H1 (cell line): ENCODE measurements at regions not wholly inside any gene's neighbourhood (a gene's known extent, or its start where the extent isn't known, plus 50 kb on each side); places are given as distances from the start of the nearest gene placed in this dataset.

Experiments used
- CTCF ChIP-seq, 3 experiments: IDR thresholded peaks; 1 replicate in 2 of 3; 2 replicates in 1 of 3; pipeline versions ENCODE4 v1.5.1 to v1.6.1; 2011; ENCODE audit warnings: low read length in 3 of 3, mild to moderate bottlenecking in 3 of 3, inconsistent platforms in 2 of 3, low read depth in 1 of 3, moderate library complexity in 1 of 3; ENCODE audit not compliant: insufficient read depth in 1 of 3; ENCODE audit errors: control extremely low read depth in 1 of 3
- EGR1 ChIP-seq: IDR thresholded peaks from 2 replicates; pipeline ENCODE4 v1.6.1; 2011; ENCODE audit warnings: low read depth, low read length, borderline replicate concordance
- JUND ChIP-seq: IDR thresholded peaks from 2 replicates; pipeline ENCODE4 v1.6.1; 2011; ENCODE audit warnings: mild to moderate bottlenecking, improper control_type of control experiment, low read length
- MAFK ChIP-seq: IDR thresholded peaks from 2 replicates; pipeline ENCODE4 v1.6.1; 2012; ENCODE audit warnings: low read depth, mild to moderate bottlenecking, improper control_type of control experiment, low read length
- POLR2A ChIP-seq, 2 experiments: IDR thresholded peaks; 1 replicate in 1 of 2; 2 replicates in 1 of 2; pipeline ENCODE4 v1.6.1; 2011; ENCODE audit warnings: low read depth in 2 of 2, low read length in 2 of 2, mild to moderate bottlenecking in 2 of 2; ENCODE audit errors: control extremely low read depth in 1 of 2
- POLR2AphosphoS5 ChIP-seq: IDR thresholded peaks from 2 replicates; pipeline ENCODE4 v1.6.1; 2011; ENCODE audit warnings: low read depth, low read length
- RBBP5 ChIP-seq: IDR thresholded peaks from 2 replicates; pipeline ENCODE4 v1.7.1; 2012; ENCODE audit warnings: low read depth, mild to moderate bottlenecking, inconsistent platforms, low read length, moderate library complexity, borderline replicate concordance
- SIN3A ChIP-seq, 2 experiments: IDR thresholded peaks in 1 of 2; conservative IDR thresholded peaks in 1 of 2; 2 replicates each; pipeline ENCODE4 v1.6.1; 2011 to 2012; ENCODE audit warnings: low read length in 2 of 2, improper control_type of control experiment in 1 of 2, low read depth in 1 of 2, mild to moderate bottlenecking in 1 of 2
- SP2 ChIP-seq: IDR thresholded peaks from 2 replicates; pipeline ENCODE4 v1.6.1; 2012; ENCODE audit warnings: mild to moderate bottlenecking, low read length, inconsistent platforms
- TAF1 ChIP-seq: IDR thresholded peaks from 2 replicates; pipeline ENCODE4 v1.6.1; 2011; ENCODE audit warnings: mild to moderate bottlenecking, low read depth, low read length
- USF2 ChIP-seq: IDR thresholded peaks from 2 replicates; pipeline ENCODE4 v1.6.1; 2011; ENCODE audit warnings: low read length, improper control_type of control experiment
- YY1 ChIP-seq: IDR thresholded peaks from 2 replicates; pipeline ENCODE4 v1.6.1; 2011; ENCODE audit warnings: low read depth, mild to moderate bottlenecking, low read length

GRCh38 chr2:126778561-126779501, 119.9 kb upstream of the TEX51 start:
- no peak for TF ChIP-seq POLR2A (IDR thresholded peaks at IDR 0.05; ENCODE audit: control extremely low read depth in 1 of 2, low read depth in 2 of 2, low read length in 2 of 2)
- TF ChIP-seq CTCF (IDR thresholded peaks at IDR 0.05; ENCODE audit: control extremely low read depth in 1 of 3, insufficient read depth in 1 of 3, low read depth in 1 of 3, low read length in 3 of 3) = no peak
- no peak for TF ChIP-seq RBBP5
- no peak for TF ChIP-seq TAF1
- no peak for TF ChIP-seq JUND
- no peak for TF ChIP-seq MAFK
- no peak for TF ChIP-seq USF2
- no peak for TF ChIP-seq EGR1
- TF ChIP-seq SP2 = no peak
- TF ChIP-seq YY1 = no peak
- no peak for TF ChIP-seq SIN3A (conservative IDR thresholded peaks at IDR 0.05 in 1 of 2, IDR thresholded peaks at IDR 0.05 in 1 of 2; ENCODE audit: low read depth in 1 of 2, low read length in 2 of 2)
- no peak for TF ChIP-seq POLR2AphosphoS5
